SU-DHL-6 (cell line): ENCODE measurements at regions not wholly inside any gene's neighbourhood (a gene's known extent, or its start where the extent isn't known, plus 50 kb on each side); places are given as distances from the start of the nearest gene placed in this dataset.

ENCODE experiments used
- H2AFZ ChIP-seq: fragments of 200-600 bp; sonication (generic); 2 replicates; pipeline ENCODE4 v1.6.1; 2014; ENCODE audit warnings: low read depth, mild to moderate bottlenecking, moderate library complexity, mixed read lengths, antibody characterized with exemption, low read length; ENCODE audit not compliant: severe bottlenecking
- H3F3A ChIP-seq: fragments of 200-600 bp; shearing (Covaris generic); 2 replicates; pipeline ENCODE4 v1.6.0; 2016; ENCODE audit warnings: antibody characterized with exemption, mild to moderate bottlenecking; ENCODE audit not compliant: insufficient read depth
- H3K27ac ChIP-seq: fragments of 200-600 bp; sonication (generic); 2 replicates; pipeline ENCODE4 v1.5.1; 2016; ENCODE audit warnings: low read depth, mild to moderate bottlenecking, low read length, moderate library complexity, mixed read lengths
- H3K27me3 ChIP-seq: fragments of 200-600 bp; sonication (generic), shearing (Covaris generic); 2 replicates; pipeline ENCODE4 v1.6.0; 2014; ENCODE audit warnings: mild to moderate bottlenecking, low read length
- H3K36me3 ChIP-seq: fragments of 200-600 bp; sonication (generic); 2 replicates; pipeline ENCODE4 v1.6.1; 2014; ENCODE audit warnings: mild to moderate bottlenecking, low read length, mixed read lengths
- H3K4me2 ChIP-seq: fragments of 300-600, 200-600 bp; shearing (Covaris generic), sonication (generic); 2 replicates; pipeline ENCODE4 v1.6.0; 2014; ENCODE audit warnings: low read length, low read depth, mild to moderate bottlenecking; ENCODE audit not compliant: poor library complexity, severe bottlenecking
- H3K4me3 ChIP-seq: fragments of 200-600 bp; sonication (generic); 2 replicates; pipeline ENCODE4 v1.5.1; 2014; ENCODE audit warnings: antibody characterized with exemption, low read length, mild to moderate bottlenecking, mixed read lengths; ENCODE audit not compliant: insufficient read depth, poor library complexity, severe bottlenecking
- H3K79me2 ChIP-seq: fragments of 200-600 bp; sonication (generic); 2 replicates; pipeline ENCODE4 v1.6.1; 2014; ENCODE audit warnings: mild to moderate bottlenecking, low read length, moderate library complexity; ENCODE audit not compliant: insufficient read depth
- H3K9ac ChIP-seq: fragments of 200-600 bp; sonication (generic); 2 replicates; pipeline ENCODE4 v1.7.0; 2014; ENCODE audit warnings: mild to moderate bottlenecking, low read length
- H3K9me2 ChIP-seq: fragments of 200-600 bp; sonication (generic); replicated peaks from 2 replicates; pipeline ENCODE4 v1.6.1; 2014; ENCODE audit warnings: low read length; ENCODE audit not compliant: insufficient read depth
- H3K9me3 ChIP-seq: fragments of 200-600 bp; sonication (generic); 2 replicates; pipeline ENCODE4 v1.6.1; 2014; ENCODE audit warnings: low read length, mixed read lengths; ENCODE audit not compliant: insufficient read depth
- H4K20me1 ChIP-seq: fragments of 200-600 bp; sonication (generic); 2 replicates; pipeline ENCODE4 v1.6.1; 2014; ENCODE audit warnings: low read depth, mild to moderate bottlenecking, antibody characterized with exemption, low read length, moderate library complexity, mixed read lengths
- EZH2phosphoT487 ChIP-seq: fragments of 200-600 bp; sonication (generic), shearing (Covaris generic); conservative IDR thresholded peaks from 2 replicates; pipeline ENCODE4 v1.6.1; 2018; ENCODE audit warnings: mild to moderate bottlenecking, antibody characterized with exemption, low read length, moderate library complexity, mixed read lengths
- TF ChIP-seq, protein P1 (sequence below): fragments of 200-600 bp; sonication (generic); IDR thresholded peaks from one replicate; pipeline ENCODE4 v1.5.1; 2017; ENCODE audit warnings: antibody characterized with exemption, mild to moderate bottlenecking, low read length, moderate library complexity; ENCODE audit not compliant: insufficient read depth, poor library complexity, severe bottlenecking

DNA sequence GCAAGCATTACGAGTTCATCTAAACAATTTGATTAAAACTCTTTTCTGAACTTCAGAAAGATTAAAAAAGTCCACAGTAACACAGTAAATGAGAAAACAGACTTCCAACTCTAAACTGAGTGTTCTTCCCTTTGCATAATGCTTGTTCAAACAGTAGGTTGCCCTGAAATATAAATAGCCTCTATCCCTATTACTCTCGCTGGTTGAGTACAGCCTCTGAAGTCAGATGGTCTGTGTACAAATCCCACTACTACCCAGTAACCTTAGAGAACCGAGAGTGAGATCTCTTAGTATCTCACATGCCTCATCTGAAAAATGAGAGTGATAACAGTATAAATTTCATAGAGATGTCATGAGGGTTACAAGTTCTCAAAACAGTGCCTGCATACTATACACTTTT lies 591.6 kb downstream of the CAAP1 start:
- Histone ChIP-seq H2AFZ (no peak overlapping the region), H3K36me3 (no peaks in the 10 kb centered on the region), H3K4me3 (no peak overlapping the region), H4K20me1 (no peaks in the 10 kb centered on the region), H3K79me2 (no peaks in the 10 kb centered on the region), H3K9ac (no peak overlapping the region), H3K27ac (no peak overlapping the region), H3F3A (no peaks in the 10 kb centered on the region), H3K9me3 (no peaks in the 10 kb centered on the region), H3K9me2 (no peaks in the 10 kb centered on the region), H3K27me3 (no peaks in the 10 kb centered on the region), H3K4me2 (no peak overlapping the region)
- TF ChIP-seq EZH2phosphoT487 = no peak
- TF ChIP-seq, protein P1, sequence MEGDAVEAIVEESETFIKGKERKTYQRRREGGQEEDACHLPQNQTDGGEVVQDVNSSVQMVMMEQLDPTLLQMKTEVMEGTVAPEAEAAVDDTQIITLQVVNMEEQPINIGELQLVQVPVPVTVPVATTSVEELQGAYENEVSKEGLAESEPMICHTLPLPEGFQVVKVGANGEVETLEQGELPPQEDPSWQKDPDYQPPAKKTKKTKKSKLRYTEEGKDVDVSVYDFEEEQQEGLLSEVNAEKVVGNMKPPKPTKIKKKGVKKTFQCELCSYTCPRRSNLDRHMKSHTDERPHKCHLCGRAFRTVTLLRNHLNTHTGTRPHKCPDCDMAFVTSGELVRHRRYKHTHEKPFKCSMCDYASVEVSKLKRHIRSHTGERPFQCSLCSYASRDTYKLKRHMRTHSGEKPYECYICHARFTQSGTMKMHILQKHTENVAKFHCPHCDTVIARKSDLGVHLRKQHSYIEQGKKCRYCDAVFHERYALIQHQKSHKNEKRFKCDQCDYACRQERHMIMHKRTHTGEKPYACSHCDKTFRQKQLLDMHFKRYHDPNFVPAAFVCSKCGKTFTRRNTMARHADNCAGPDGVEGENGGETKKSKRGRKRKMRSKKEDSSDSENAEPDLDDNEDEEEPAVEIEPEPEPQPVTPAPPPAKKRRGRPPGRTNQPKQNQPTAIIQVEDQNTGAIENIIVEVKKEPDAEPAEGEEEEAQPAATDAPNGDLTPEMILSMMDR = no peak

DNA sequence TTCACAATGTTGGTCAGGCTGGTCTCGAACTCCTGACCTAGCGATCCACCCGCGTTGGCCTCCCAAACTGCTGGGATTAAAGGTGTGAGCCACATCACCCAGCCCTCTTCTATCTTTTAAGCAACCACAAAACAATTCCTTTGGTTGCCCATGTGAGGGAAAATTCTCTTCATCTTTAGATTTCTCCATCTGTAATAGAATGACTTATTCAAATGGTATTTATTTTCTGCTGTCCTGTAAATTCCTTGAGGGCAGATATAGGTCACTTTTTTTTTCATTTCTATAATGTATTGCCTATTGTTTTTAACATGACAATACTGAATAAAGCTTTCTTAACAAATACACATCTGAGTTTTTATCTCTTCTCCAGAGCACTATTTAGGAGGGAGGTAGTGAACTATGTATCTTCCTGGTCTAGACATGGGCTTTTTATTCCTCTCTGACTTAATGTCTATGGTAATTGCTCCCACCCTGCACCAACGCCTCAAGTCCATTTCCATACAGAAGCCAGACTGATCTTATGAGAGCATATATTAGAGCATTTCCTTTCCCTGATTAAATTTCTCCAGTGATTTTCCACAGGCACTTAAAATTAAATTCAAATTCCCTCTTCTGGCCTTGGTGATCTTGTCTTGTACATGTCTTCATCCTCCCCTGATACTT lies 595.6 kb downstream of the CAAP1 start:
- Histone ChIP-seq H3K4me2 (no peak overlapping the region), H3K27ac (no peak overlapping the region), H3K9ac (no peak overlapping the region), H2AFZ (no peak overlapping the region), H3K79me2 (no peaks in the 10 kb centered on the region), H3K27me3 (no peaks in the 10 kb centered on the region), H3K9me3 (no peaks in the 10 kb centered on the region), H3K9me2 (no peaks in the 10 kb centered on the region), H4K20me1 (no peaks in the 10 kb centered on the region), H3K36me3 (no peaks in the 10 kb centered on the region), H3F3A (no peaks in the 10 kb centered on the region), H3K4me3 (no peak overlapping the region)
- TF ChIP-seq, protein P1 = no peak
- TF ChIP-seq EZH2phosphoT487 = no peak

DNA sequence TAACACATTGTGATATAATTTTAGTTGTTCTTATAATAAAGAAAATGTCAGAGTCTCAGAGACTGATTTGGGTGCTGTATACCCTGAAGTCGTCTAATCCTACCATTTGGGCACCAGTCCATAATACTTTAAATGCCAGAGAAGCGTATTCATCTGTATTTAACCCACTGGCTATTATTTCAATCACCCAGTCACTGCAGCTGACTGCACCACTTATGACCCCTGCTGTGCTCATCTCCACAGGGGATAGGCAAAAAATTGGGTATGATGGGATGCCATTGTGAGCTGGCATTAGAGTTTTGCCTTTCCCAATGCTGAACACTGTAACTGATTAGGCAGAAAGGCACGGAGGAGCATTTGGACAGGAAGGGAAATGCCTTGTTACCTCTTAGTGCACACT lies 599.7 kb downstream of the CAAP1 start:
- H3K4me3 ChIP-seq = no peak overlapping the region
- H4K20me1 ChIP-seq = no peaks in the 10 kb centered on the region
- H3K36me3 ChIP-seq = no peaks in the 10 kb centered on the region
- H3K4me2 ChIP-seq = no peak overlapping the region
- no peaks in the 10 kb centered on the region for H3K79me2 ChIP-seq
- no peaks in the 10 kb centered on the region for H3F3A ChIP-seq
- H3K9me2 ChIP-seq = no peaks in the 10 kb centered on the region
- H2AFZ ChIP-seq = no peak overlapping the region
- H3K27me3 ChIP-seq = no peaks in the 10 kb centered on the region
- no peak overlapping the region for H3K9ac ChIP-seq
- no peak overlapping the region for H3K27ac ChIP-seq
- TF ChIP-seq EZH2phosphoT487 = no peak
- TF ChIP-seq, protein P1 = no peak
- H3K9me3 ChIP-seq = no peaks in the 10 kb centered on the region; the same call in 1 of the 2 replicates
